ENCODE measurements at regions not wholly inside any gene's neighbourhood (a gene's known extent, or its start where the extent isn't known, plus 50 kb on each side); places are given as distances from the start of the nearest gene placed in this dataset.

- TF ChIP-seq, protein P1, sequence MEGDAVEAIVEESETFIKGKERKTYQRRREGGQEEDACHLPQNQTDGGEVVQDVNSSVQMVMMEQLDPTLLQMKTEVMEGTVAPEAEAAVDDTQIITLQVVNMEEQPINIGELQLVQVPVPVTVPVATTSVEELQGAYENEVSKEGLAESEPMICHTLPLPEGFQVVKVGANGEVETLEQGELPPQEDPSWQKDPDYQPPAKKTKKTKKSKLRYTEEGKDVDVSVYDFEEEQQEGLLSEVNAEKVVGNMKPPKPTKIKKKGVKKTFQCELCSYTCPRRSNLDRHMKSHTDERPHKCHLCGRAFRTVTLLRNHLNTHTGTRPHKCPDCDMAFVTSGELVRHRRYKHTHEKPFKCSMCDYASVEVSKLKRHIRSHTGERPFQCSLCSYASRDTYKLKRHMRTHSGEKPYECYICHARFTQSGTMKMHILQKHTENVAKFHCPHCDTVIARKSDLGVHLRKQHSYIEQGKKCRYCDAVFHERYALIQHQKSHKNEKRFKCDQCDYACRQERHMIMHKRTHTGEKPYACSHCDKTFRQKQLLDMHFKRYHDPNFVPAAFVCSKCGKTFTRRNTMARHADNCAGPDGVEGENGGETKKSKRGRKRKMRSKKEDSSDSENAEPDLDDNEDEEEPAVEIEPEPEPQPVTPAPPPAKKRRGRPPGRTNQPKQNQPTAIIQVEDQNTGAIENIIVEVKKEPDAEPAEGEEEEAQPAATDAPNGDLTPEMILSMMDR (IDR thresholded peaks at IDR 0.05; ENCODE audit: insufficient read depth, low read length, poor library complexity, severe bottlenecking) = no peak
- no peak for TF ChIP-seq EZH2phosphoT487 (conservative IDR thresholded peaks at IDR 0.05; ENCODE audit: low read length)
Observed at GRCh38 chr1:208893251-208893650, 649.1 kb upstream of the PLXNA2 start.

Measured in SU-DHL-6 (cell line).